Neural cell (in vitro differentiated cells): ENCODE measurements at regions not wholly inside any gene's neighbourhood (a gene's known extent, or its start where the extent isn't known, plus 50 kb on each side); places are given as distances from the start of the nearest gene placed in this dataset.

Source experiments
- H2AFZ ChIP-seq: fragments of 200-600, 300-800 bp; sonication (generic), shearing (Covaris generic); 2 replicates; pipeline ENCODE4 v1.6.0; 2014; ENCODE audit warnings: low read depth, mild to moderate bottlenecking, antibody characterized with exemption, low read length, moderate library complexity
- H3F3A ChIP-seq: fragments of 200-600 bp; shearing (Covaris generic); 2 replicates; pipeline ENCODE4 v1.6.1; 2016; ENCODE audit warnings: mild to moderate bottlenecking, moderate library complexity, mixed read lengths, antibody characterized with exemption, low read length; ENCODE audit not compliant: insufficient read depth, poor library complexity, severe bottlenecking
- H3K27ac ChIP-seq: fragments of 200-600, 300-800 bp; sonication (generic), shearing (Covaris generic); 2 replicates; pipeline ENCODE4 v1.5.1; 2014; ENCODE audit warnings: mild to moderate bottlenecking, low read length, moderate library complexity
- H3K27me3 ChIP-seq: fragments of 300-800, 200-600 bp; sonication (generic), shearing (Covaris generic); 2 replicates; pipeline ENCODE4 v1.6.0; 2014; ENCODE audit warnings: mild to moderate bottlenecking, low read depth, low read length, moderate library complexity; ENCODE audit not compliant: insufficient read depth
- H3K36me3 ChIP-seq: fragments of 300-800, 200-600 bp; sonication (generic), shearing (Covaris generic); 2 replicates; pipeline ENCODE4 v1.5.1; 2014; ENCODE audit warnings: mild to moderate bottlenecking, antibody characterized with exemption, low read length, moderate library complexity; ENCODE audit not compliant: insufficient read depth
- H3K4me2 ChIP-seq: fragments of 300-800, 200-600 bp; sonication (generic), shearing (Covaris generic); 2 replicates; pipeline ENCODE4 v1.6.0; 2014; ENCODE audit warnings: mild to moderate bottlenecking, low read length
- H3K4me3 ChIP-seq: fragments of 300-800, 200-600 bp; sonication (generic), shearing (Covaris generic); 2 replicates; pipeline ENCODE4 v1.5.1; 2014; ENCODE audit warnings: mild to moderate bottlenecking, low read length, moderate library complexity
- H3K79me2 ChIP-seq: fragments of 200-600 bp; shearing (Covaris generic); replicated peaks from 2 replicates; pipeline ENCODE4 v1.6.0; 2014; ENCODE audit warnings: mild to moderate bottlenecking, low read length, moderate library complexity; ENCODE audit not compliant: insufficient read depth
- H3K9ac ChIP-seq: fragments of 300-800, 200-600 bp; sonication (generic), shearing (Covaris generic); 2 replicates; pipeline ENCODE4 v1.6.1; 2016; ENCODE audit warnings: mild to moderate bottlenecking, low read length, mixed read lengths
- H3K9me2 ChIP-seq: fragments of 200-600 bp; shearing (Covaris generic); 2 replicates; pipeline ENCODE4 v1.6.1; 2016; ENCODE audit warnings: mild to moderate bottlenecking, low read length, mixed read lengths; ENCODE audit not compliant: insufficient read depth
- H3K9me3 ChIP-seq: fragments of 200-600, 300-800 bp; sonication (generic), shearing (Covaris generic); 2 replicates; pipeline ENCODE4 v1.6.1; 2016; ENCODE audit warnings: mild to moderate bottlenecking, mixed run types, low read length, moderate library complexity, mixed read lengths
- H4K20me1 ChIP-seq: fragments of 200-600 bp; shearing (Covaris generic); 2 replicates; pipeline ENCODE4 v1.6.1; 2016; ENCODE audit warnings: mild to moderate bottlenecking, mixed run types; ENCODE audit not compliant: insufficient read depth
- EP300 ChIP-seq: fragments of 450-650 bp; conservative IDR thresholded peaks from 2 replicates; pipeline ENCODE4 v1.6.1; 2014; ENCODE audit warnings: antibody characterized with exemption, mild to moderate bottlenecking, moderate library complexity; ENCODE audit not compliant: poor library complexity, severe bottlenecking
- EZH2 ChIP-seq: fragments of 200-600, 300-800 bp; shearing (Covaris generic), sonication (generic); IDR thresholded peaks from 2 replicates; pipeline ENCODE4 v1.6.1; 2014; ENCODE audit warnings: antibody characterized with exemption, low read length, borderline replicate concordance, mild to moderate bottlenecking; ENCODE audit not compliant: insufficient read depth, poor library complexity, severe bottlenecking
- MXI1 ChIP-seq: fragments of 450-650 bp; conservative IDR thresholded peaks from 2 replicates; pipeline ENCODE4 v1.6.1; 2014; ENCODE audit warnings: antibody characterized with exemption, mild to moderate bottlenecking; ENCODE audit not compliant: poor library complexity, severe bottlenecking
- POLR2AphosphoS5 ChIP-seq: IDR thresholded peaks from 2 replicates; pipeline ENCODE4 v1.6.1; 2012
- RAD21 ChIP-seq: fragments of 450-650 bp; conservative IDR thresholded peaks from 2 replicates; pipeline ENCODE4 v1.6.1; 2014; ENCODE audit warnings: antibody characterized with exemption, mild to moderate bottlenecking, moderate library complexity
- SMC3 ChIP-seq: fragments of 450-650 bp; conservative IDR thresholded peaks from 2 replicates; pipeline ENCODE4 v1.6.1; 2014; ENCODE audit warnings: antibody characterized with exemption, mild to moderate bottlenecking, moderate library complexity; ENCODE audit not compliant: poor library complexity
- TAF1 ChIP-seq: IDR thresholded peaks from 2 replicates; pipeline ENCODE4 v1.6.1; 2012; ENCODE audit warnings: low read depth
- TF ChIP-seq, protein P1 (sequence below): fragments of 450-650 bp; IDR thresholded peaks from 2 replicates; pipeline ENCODE4 v1.5.1; 2014; ENCODE audit warnings: antibody characterized with exemption, mild to moderate bottlenecking, moderate library complexity; ENCODE audit not compliant: poor library complexity, severe bottlenecking
- TF ChIP-seq, protein P2 (sequence below): IDR thresholded peaks from 2 replicates; pipeline ENCODE4 v1.6.1; 2012; ENCODE audit warnings: borderline replicate concordance

DNA sequence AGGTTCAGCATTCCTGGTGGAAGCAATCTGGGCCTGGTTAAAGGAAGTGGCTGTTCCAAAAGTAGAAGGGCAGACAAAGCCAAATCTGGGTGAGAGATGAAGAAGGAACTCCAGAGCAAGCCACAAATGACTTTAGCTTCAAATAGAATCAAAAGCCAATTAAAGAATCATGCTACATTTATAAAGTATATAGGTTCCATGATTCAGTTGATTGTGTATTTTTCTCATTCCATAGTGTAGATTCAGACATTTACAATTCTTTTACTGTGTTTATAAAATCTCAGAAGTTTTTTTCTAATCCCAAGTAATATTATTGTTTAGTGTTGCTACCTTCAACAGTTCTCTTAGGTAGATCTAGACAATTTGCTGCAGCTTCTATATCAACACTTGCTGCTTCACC, 262.0 kb downstream of the PLK2 start:
- no peaks in the 10 kb centered on the region for H3K36me3 ChIP-seq
- no peaks in the 10 kb centered on the region for H3K9me3 ChIP-seq
- no peak overlapping the region for H3K4me3 ChIP-seq
- H3K27me3 ChIP-seq = no peaks in the 10 kb centered on the region
- H3K79me2 ChIP-seq = no peaks in the 10 kb centered on the region
- TF ChIP-seq, protein P1, sequence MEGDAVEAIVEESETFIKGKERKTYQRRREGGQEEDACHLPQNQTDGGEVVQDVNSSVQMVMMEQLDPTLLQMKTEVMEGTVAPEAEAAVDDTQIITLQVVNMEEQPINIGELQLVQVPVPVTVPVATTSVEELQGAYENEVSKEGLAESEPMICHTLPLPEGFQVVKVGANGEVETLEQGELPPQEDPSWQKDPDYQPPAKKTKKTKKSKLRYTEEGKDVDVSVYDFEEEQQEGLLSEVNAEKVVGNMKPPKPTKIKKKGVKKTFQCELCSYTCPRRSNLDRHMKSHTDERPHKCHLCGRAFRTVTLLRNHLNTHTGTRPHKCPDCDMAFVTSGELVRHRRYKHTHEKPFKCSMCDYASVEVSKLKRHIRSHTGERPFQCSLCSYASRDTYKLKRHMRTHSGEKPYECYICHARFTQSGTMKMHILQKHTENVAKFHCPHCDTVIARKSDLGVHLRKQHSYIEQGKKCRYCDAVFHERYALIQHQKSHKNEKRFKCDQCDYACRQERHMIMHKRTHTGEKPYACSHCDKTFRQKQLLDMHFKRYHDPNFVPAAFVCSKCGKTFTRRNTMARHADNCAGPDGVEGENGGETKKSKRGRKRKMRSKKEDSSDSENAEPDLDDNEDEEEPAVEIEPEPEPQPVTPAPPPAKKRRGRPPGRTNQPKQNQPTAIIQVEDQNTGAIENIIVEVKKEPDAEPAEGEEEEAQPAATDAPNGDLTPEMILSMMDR = no peak
- TF ChIP-seq TAF1 (no peak), RAD21 (no peak), MXI1 (no peak), SMC3 (no peak), POLR2AphosphoS5 (no peak), EZH2 (no peak), EP300 (no peak)
- TF ChIP-seq, protein P2, sequence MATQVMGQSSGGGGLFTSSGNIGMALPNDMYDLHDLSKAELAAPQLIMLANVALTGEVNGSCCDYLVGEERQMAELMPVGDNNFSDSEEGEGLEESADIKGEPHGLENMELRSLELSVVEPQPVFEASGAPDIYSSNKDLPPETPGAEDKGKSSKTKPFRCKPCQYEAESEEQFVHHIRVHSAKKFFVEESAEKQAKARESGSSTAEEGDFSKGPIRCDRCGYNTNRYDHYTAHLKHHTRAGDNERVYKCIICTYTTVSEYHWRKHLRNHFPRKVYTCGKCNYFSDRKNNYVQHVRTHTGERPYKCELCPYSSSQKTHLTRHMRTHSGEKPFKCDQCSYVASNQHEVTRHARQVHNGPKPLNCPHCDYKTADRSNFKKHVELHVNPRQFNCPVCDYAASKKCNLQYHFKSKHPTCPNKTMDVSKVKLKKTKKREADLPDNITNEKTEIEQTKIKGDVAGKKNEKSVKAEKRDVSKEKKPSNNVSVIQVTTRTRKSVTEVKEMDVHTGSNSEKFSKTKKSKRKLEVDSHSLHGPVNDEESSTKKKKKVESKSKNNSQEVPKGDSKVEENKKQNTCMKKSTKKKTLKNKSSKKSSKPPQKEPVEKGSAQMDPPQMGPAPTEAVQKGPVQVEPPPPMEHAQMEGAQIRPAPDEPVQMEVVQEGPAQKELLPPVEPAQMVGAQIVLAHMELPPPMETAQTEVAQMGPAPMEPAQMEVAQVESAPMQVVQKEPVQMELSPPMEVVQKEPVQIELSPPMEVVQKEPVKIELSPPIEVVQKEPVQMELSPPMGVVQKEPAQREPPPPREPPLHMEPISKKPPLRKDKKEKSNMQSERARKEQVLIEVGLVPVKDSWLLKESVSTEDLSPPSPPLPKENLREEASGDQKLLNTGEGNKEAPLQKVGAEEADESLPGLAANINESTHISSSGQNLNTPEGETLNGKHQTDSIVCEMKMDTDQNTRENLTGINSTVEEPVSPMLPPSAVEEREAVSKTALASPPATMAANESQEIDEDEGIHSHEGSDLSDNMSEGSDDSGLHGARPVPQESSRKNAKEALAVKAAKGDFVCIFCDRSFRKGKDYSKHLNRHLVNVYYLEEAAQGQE = no peak
- H4K20me1 ChIP-seq = no peaks in the 10 kb centered on the region
- H3K9me2 ChIP-seq = no peaks in the 10 kb centered on the region
- H2AFZ ChIP-seq = no peak overlapping the region
- H3F3A ChIP-seq = no peaks in the 10 kb centered on the region
- no peak overlapping the region for H3K27ac ChIP-seq
- H3K4me2 ChIP-seq = no peak overlapping the region
- H3K9ac ChIP-seq = no peak overlapping the region

DNA sequence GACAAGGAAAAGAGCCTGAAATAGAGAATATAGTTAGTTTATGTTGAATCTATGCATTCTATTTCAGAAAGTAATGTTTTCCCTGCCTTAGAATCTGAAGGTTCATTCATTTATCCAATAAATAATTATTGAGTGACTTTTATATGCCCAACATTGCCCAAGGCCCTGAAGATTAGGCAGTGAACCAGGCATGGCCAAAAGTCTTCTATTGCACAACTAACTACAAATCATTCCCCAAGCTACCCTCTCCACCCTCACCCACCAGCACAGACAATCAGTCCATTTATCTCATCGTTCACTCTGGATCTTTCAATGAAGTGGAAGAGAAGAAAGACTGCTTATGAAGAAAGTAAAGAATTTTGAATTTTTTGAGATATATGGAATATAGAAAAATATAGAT, 268.4 kb downstream of the PLK2 start:
- no peak for TF ChIP-seq TAF1
- TF ChIP-seq, protein P2 = no peak
- TF ChIP-seq, protein P1 = no peak
- TF ChIP-seq SMC3 = no peak
- TF ChIP-seq POLR2AphosphoS5 = no peak
- TF ChIP-seq RAD21 = no peak
- no peak for TF ChIP-seq EZH2
- no peak for TF ChIP-seq EP300
- TF ChIP-seq MXI1 = no peak
- Histone ChIP-seq H3K79me2 (no peaks in the 10 kb centered on the region), H2AFZ (no peak overlapping the region), H3K27me3 (no peaks in the 10 kb centered on the region), H3K9me2 (no peaks in the 10 kb centered on the region), H3F3A (no peaks in the 10 kb centered on the region), H3K9me3 (no peaks in the 10 kb centered on the region), H3K4me2 (no peak overlapping the region), H3K36me3 (no peaks in the 10 kb centered on the region), H4K20me1 (no peaks in the 10 kb centered on the region), H3K4me3 (no peak overlapping the region), H3K9ac (no peak overlapping the region), H3K27ac (no peak overlapping the region)
